CD14-positive monocyte (primary cell): ENCODE measurements at regions not wholly inside any gene's neighbourhood (a gene's known extent, or its start where the extent isn't known, plus 50 kb on each side); places are given as distances from the start of the nearest gene placed in this dataset.

Experiments used
- DNase-seq, 3 donors: peaks; one replicate each; pipeline ENCODE4 v3.0.0-alpha.2; 2011 to 2022
- H2AFZ ChIP-seq: 2 replicates; pipeline ENCODE4 v1.6.0; 2012; ENCODE audit warnings: mild to moderate bottlenecking, low read depth, low read length, inconsistent platforms; ENCODE audit not compliant: insufficient read depth, poor library complexity, severe bottlenecking
- H3K27ac ChIP-seq, 2 donors: 1 replicate in 1 of 2; 2 replicates in 1 of 2; pipeline ENCODE4 v1.5.1; 2012 to 2013; ENCODE audit warnings: low read length in 2 of 2, control low read depth in 1 of 2, inconsistent platforms in 1 of 2, low read depth in 1 of 2, mild to moderate bottlenecking in 1 of 2
- H3K27me3 ChIP-seq, 2 donors: one replicate each; pipeline versions ENCODE4 v1.6.0 to v1.6.1; 2011 to 2013; ENCODE audit warnings: low read length in 2 of 2; ENCODE audit not compliant: control insufficient read depth in 2 of 2, insufficient read depth in 2 of 2
- H3K36me3 ChIP-seq, 2 donors: replicated peaks in 1 of 2; 1 replicate in 1 of 2; 2 replicates in 1 of 2; pipeline versions ENCODE4 v1.5.1 to v1.6.1; 2012 to 2013; ENCODE audit warnings: low read length in 2 of 2, control low read depth in 1 of 2, inconsistent platforms in 1 of 2, mild to moderate bottlenecking in 1 of 2; ENCODE audit not compliant: insufficient read depth in 2 of 2, control insufficient read depth in 1 of 2
- H3K4me1 ChIP-seq, 2 donors: 1 replicate in 1 of 2; 2 replicates in 1 of 2; pipeline versions ENCODE4 v1.5.1 to v1.6.1; 2012 to 2013; ENCODE audit warnings: low read length in 2 of 2, control low read depth in 1 of 2, inconsistent platforms in 1 of 2, mild to moderate bottlenecking in 1 of 2, moderate library complexity in 1 of 2; ENCODE audit not compliant: insufficient read depth in 2 of 2, control insufficient read depth in 1 of 2
- H3K4me2 ChIP-seq: replicated peaks from 2 replicates; pipeline ENCODE3; 2012; ENCODE audit warnings: low read length, moderate library complexity, mild to moderate bottlenecking; ENCODE audit not compliant: poor library complexity, severe bottlenecking; ENCODE audit errors: extremely low read depth
- H3K4me3 ChIP-seq, 3 experiments: fragments of 200-600 bp in 1 of 3; sonication (generic) in 1 of 3; replicated peaks in 1 of 3; 1 replicate in 2 of 3; 2 replicates in 1 of 3; pipeline ENCODE4 v1.5.1; 2011 to 2013; ENCODE audit warnings: low read length in 3 of 3, mild to moderate bottlenecking in 3 of 3, control low read depth in 2 of 3, low read depth in 2 of 3, inconsistent platforms in 1 of 3, moderate library complexity in 1 of 3
- H3K79me2 ChIP-seq: 2 replicates; pipeline ENCODE4 v1.6.0; 2012; ENCODE audit warnings: mild to moderate bottlenecking, control low read depth, inconsistent platforms, low read length, moderate library complexity; ENCODE audit not compliant: insufficient read depth
- H3K9ac ChIP-seq: 2 replicates; pipeline ENCODE4 v1.6.0; 2017; ENCODE audit warnings: low read length, mild to moderate bottlenecking; ENCODE audit not compliant: insufficient read depth, poor library complexity, severe bottlenecking
- H3K9me3 ChIP-seq, 2 donors: replicated peaks in 1 of 2; 1 replicate in 1 of 2; 2 replicates in 1 of 2; pipeline versions ENCODE4 v1.5.1 to v1.6.1; 2012 to 2013; ENCODE audit warnings: low read length in 2 of 2, control low read depth in 1 of 2; ENCODE audit not compliant: control insufficient read depth in 1 of 2, insufficient read depth in 1 of 2
- H4K20me1 ChIP-seq: 2 replicates; pipeline ENCODE4 v1.6.0; 2012; ENCODE audit warnings: mild to moderate bottlenecking, low read length, control low read depth, moderate library complexity; ENCODE audit not compliant: insufficient read depth
- H3K27ac Mint-ChIP-seq, 7 donors: one replicate each; pipeline ENCODE4 v1.8.0; 2020; ENCODE audit warnings: mild to moderate bottlenecking in 7 of 7, mixed read lengths in 7 of 7, moderate library complexity in 6 of 7, inconsistent platforms in 2 of 7
- H3K27me3 Mint-ChIP-seq, 3 donors: one replicate each; pipeline ENCODE4 v1.8.0; 2021 to 2022; ENCODE audit warnings: low read depth in 3 of 3, mild to moderate bottlenecking in 3 of 3, mixed read lengths in 3 of 3, moderate library complexity in 3 of 3, inconsistent platforms in 1 of 3
- H3K36me3 Mint-ChIP-seq, 2 donors: one replicate each; pipeline ENCODE4 v1.8.0; 2020; ENCODE audit warnings: mixed read lengths in 2 of 2, inconsistent platforms in 1 of 2, mild to moderate bottlenecking in 1 of 2
- H3K4me1 Mint-ChIP-seq: one replicate; pipeline ENCODE4 v1.8.0; 2020; ENCODE audit warnings: mild to moderate bottlenecking, mixed read lengths
- H3K4me3 Mint-ChIP-seq, 2 donors: one replicate each; pipeline ENCODE4 v1.8.0; 2020; ENCODE audit warnings: mild to moderate bottlenecking in 2 of 2, mixed read lengths in 2 of 2, moderate library complexity in 1 of 2
- H3K9me3 Mint-ChIP-seq, 7 donors: one replicate each; pipeline ENCODE4 v1.8.0; 2020 to 2022; ENCODE audit warnings: mixed read lengths in 7 of 7, mild to moderate bottlenecking in 6 of 7, moderate library complexity in 6 of 7, inconsistent platforms in 2 of 7
- CTCF ChIP-seq: fragments of 200-600 bp; IDR thresholded peaks from one replicate; pipeline ENCODE4 v1.8.0; 2022; ENCODE audit warnings: antibody characterized with exemption, mild to moderate bottlenecking
- WGBS: methylation state at CpG from one replicate; pipeline ENCODE4 v1.1.5; 2013; ENCODE audit warnings: missing lambda C conversion rate; ENCODE audit not compliant: insufficient coverage; 5-methylcytosine and 5-hydroxymethylcytosine counted together
- intact Hi-C, 2 donors: fragments of 100-400 bp; cut with micrococcal nuclease; formaldehyde crosslinking; loops; one replicate each; pipeline versions ENCODE4 v1.15.0 to v1.15.1; 2023

- no peak overlapping the region for H3K27ac Mint-ChIP-seq
- no peak for DNase-seq
- Histone ChIP-seq H3K4me1 (peaks cover 0 to 9% of the 10 kb centered on the region in 2 donors), H3K27ac (no peak overlapping the region), H3K79me2 (no peaks in the 10 kb centered on the region), H4K20me1 (no peaks in the 10 kb centered on the region), H3K27me3 (no peaks in the 10 kb centered on the region), H3K4me3 (no peak overlapping the region), H3K36me3 (no peaks in the 10 kb centered on the region), H3K9ac (no peak overlapping the region), H2AFZ (no peak overlapping the region), H3K9me3 (no peaks in the 10 kb centered on the region), H3K4me2 (no peak overlapping the region)
- intact Hi-C loops, result loop anchor here in 1 of 2 donors (10.0 kb wide), 1 partner anchor 557 kb away; no protein-coding TSS in a partner anchor
- peaks cover 6 to 13% (median 7%) of the 10 kb centered on the region in 7 donors for H3K9me3 Mint-ChIP-seq
- peaks cover 0 to 2% of the 10 kb centered on the region in 2 donors for H3K36me3 Mint-ChIP-seq
- peak overlapping the region in 1 of 2 donors; percentile 34 for H3K4me3 Mint-ChIP-seq
- WGBS, result 96% methylated on average over 3 of the region's 3 CpGs
- peaks cover 5 to 9% (median 6%) of the 10 kb centered on the region in 3 donors for H3K27me3 Mint-ChIP-seq
- TF ChIP-seq CTCF, result no peak
- H3K4me1 Mint-ChIP-seq, result peaks cover 10% of the 10 kb centered on the region
Measured at GRCh38 chr20:23241416-23241815, 109.2 kb upstream of the NXT1 start.

GRCh38 chr20:23240519-23240918 lies 110.1 kb upstream of the NXT1 start:
- Histone ChIP-seq H3K36me3 (no peaks in the 10 kb centered on the region), H3K4me3 (no peak overlapping the region), H2AFZ (no peak overlapping the region), H3K27ac (no peak overlapping the region), H3K27me3 (no peaks in the 10 kb centered on the region), H3K4me2 (no peak overlapping the region), H3K9me3 (no peaks in the 10 kb centered on the region), H3K9ac (no peak overlapping the region), H3K4me1 (peaks cover 0 to 3% of the 10 kb centered on the region in 2 donors), H4K20me1 (no peaks in the 10 kb centered on the region), H3K79me2 (no peaks in the 10 kb centered on the region)
- Mint-ChIP-seq H3K27ac (no peak overlapping the region), H3K36me3 (peaks cover 0 to 2% of the 10 kb centered on the region in 2 donors), H3K4me3 (no peak overlapping the region), H3K27me3 (peaks cover 5 to 9% (median 6%) of the 10 kb centered on the region in 3 donors), H3K9me3 (peaks cover 6 to 13% (median 7%) of the 10 kb centered on the region in 7 donors), H3K4me1 (peaks cover 3% of the 10 kb centered on the region)
- WGBS, result no CpG with 5 or more reads among the region's 1 CpG
- TF ChIP-seq CTCF, result no peak
- DNase-seq, result no peak
- intact Hi-C loops, result loop anchor here in 1 of 2 donors (10.0 kb wide), 1 partner anchor 556 kb away; no protein-coding TSS in a partner anchor
